ENCODE measurements at regions not wholly inside any gene's neighbourhood (a gene's known extent, or its start where the extent isn't known, plus 50 kb on each side); places are given as distances from the start of the nearest gene placed in this dataset.

- no peak for TF ChIP-seq CTCF (IDR thresholded peaks at IDR 0.05)
- no peak for TF ChIP-seq POLR2A (IDR thresholded peaks at IDR 0.05; ENCODE audit: low read depth)
- no peak for TF ChIP-seq POLR2AphosphoS5 (IDR thresholded peaks at IDR 0.05)
- TF ChIP-seq EP300 (IDR thresholded peaks at IDR 0.05), result no peak
Observed at GRCh38 chr10:109215291-109216075, 707.8 kb downstream of the XPNPEP1 start.
